HEK293 (cell line): ENCODE measurements at regions not wholly inside any gene's neighbourhood (a gene's known extent, or its start where the extent isn't known, plus 50 kb on each side); places are given as distances from the start of the nearest gene placed in this dataset.

ENCODE experiments used
- CTCF ChIA-PET: fragments of 350-600 bp; formaldehyde crosslinking; extraction: SDS; loops from one replicate; lab custom pipeline; 2021; ENCODE audit warnings: antibody characterized with exemption; lab: Yijun Ruan, JAX
- POLR2A ChIA-PET: fragments of 300-600 bp; formaldehyde crosslinking; extraction: SDS; loops from one replicate; lab custom pipeline; 2020; ENCODE audit warnings: antibody characterized with exemption, inconsistent platforms; lab: Yijun Ruan, JAX
- H3K27ac ChIP-seq: fragments of 200-500 bp; sonication (Bioruptor generic); 2 replicates; pipeline ENCODE4 v1.5.1; 2014; ENCODE audit warnings: low read depth, low read length, control low read depth, inconsistent platforms; ENCODE audit errors: extremely low read depth
- H3K36me3 ChIP-seq, 2 experiments: fragments of 200-500 bp in 1 of 2; sonication (Bioruptor generic) in 1 of 2; 1 replicate in 1 of 2; 2 replicates in 1 of 2; pipeline ENCODE4 v1.5.1; 2014 to 2017; ENCODE audit warnings: inconsistent platforms in 2 of 2, low read length in 2 of 2; ENCODE audit not compliant: control insufficient read depth in 2 of 2, insufficient read depth in 1 of 2
- H3K4me1 ChIP-seq: fragments of 200-500 bp; sonication (Bioruptor generic); 2 replicates; pipeline ENCODE4 v1.5.1; 2014; ENCODE audit warnings: mild to moderate bottlenecking, low read length, inconsistent platforms; ENCODE audit not compliant: control insufficient read depth, insufficient read depth
- H3K4me3 ChIP-seq: 2 replicates; pipeline ENCODE4 v1.5.1; 2011; ENCODE audit warnings: low read depth, mild to moderate bottlenecking, control low read depth, low read length, moderate library complexity
- H3K9me3 ChIP-seq: fragments of 200-500 bp; sonication (Bioruptor generic); 2 replicates; pipeline ENCODE4 v1.5.1; 2014; ENCODE audit warnings: low read depth, low read length, inconsistent platforms; ENCODE audit not compliant: control insufficient read depth, insufficient read depth
- ATF2 ChIP-seq: fragments of 450-650 bp; formaldehyde crosslinking; IDR thresholded peaks from 2 replicates; pipeline ENCODE4 v1.5.1; 2016; ENCODE audit warnings: missing biosample characterization, missing genetic modification characterization, low read depth
- GFI1B ChIP-seq: fragments of 450-650 bp; formaldehyde crosslinking; IDR thresholded peaks from 2 replicates; pipeline ENCODE4 v1.5.1; 2016; ENCODE audit warnings: missing biosample characterization, missing genetic modification characterization
- MEIS1 ChIP-seq: sonication (generic); formaldehyde crosslinking; IDR thresholded peaks from 2 replicates; pipeline ENCODE4 v1.8.1; 2022; ENCODE audit warnings: missing genetic modification reagents, mild to moderate bottlenecking, borderline replicate concordance
- OSR2 ChIP-seq: fragments of 450-650 bp; formaldehyde crosslinking; IDR thresholded peaks from 2 replicates; pipeline ENCODE4 v1.5.1; 2016; ENCODE audit warnings: missing biosample characterization, missing genetic modification characterization
- SCRT1 ChIP-seq: fragments of 450-650 bp; formaldehyde crosslinking; IDR thresholded peaks from 2 replicates; pipeline ENCODE4 v1.5.1; 2016; ENCODE audit warnings: missing biosample characterization, missing genetic modification characterization, borderline replicate concordance
- SP3 ChIP-seq: fragments of 450-650 bp; formaldehyde crosslinking; IDR thresholded peaks from 2 replicates; pipeline ENCODE4 v1.5.1; 2016; ENCODE audit warnings: missing biosample characterization, missing genetic modification characterization
- ZBTB11 ChIP-seq: fragments of 450-650 bp; formaldehyde crosslinking; conservative IDR thresholded peaks from 2 replicates; pipeline ENCODE4 v1.5.1; 2016; ENCODE audit warnings: low read depth, missing biosample characterization, missing genetic modification characterization
- ZNF121 ChIP-seq: fragments of 450-650 bp; formaldehyde crosslinking; IDR thresholded peaks from 2 replicates; pipeline ENCODE4 v1.5.1; 2016; ENCODE audit warnings: missing biosample characterization, missing genetic modification characterization
- ZNF174 ChIP-seq: fragments of 450-650 bp; formaldehyde crosslinking; IDR thresholded peaks from 2 replicates; pipeline ENCODE4 v1.5.0; 2017; ENCODE audit warnings: missing biosample characterization, mild to moderate bottlenecking, missing genetic modification characterization
- ZNF24 ChIP-seq: fragments of 450-650 bp; formaldehyde crosslinking; IDR thresholded peaks from 2 replicates; pipeline ENCODE4 v1.5.1; 2016; ENCODE audit warnings: missing biosample characterization, missing genetic modification characterization
- ZNF280C ChIP-seq: fragments of 450-650 bp; formaldehyde crosslinking; IDR thresholded peaks from 2 replicates; pipeline ENCODE4 v1.5.1; 2016; ENCODE audit warnings: missing biosample characterization, missing genetic modification characterization
- ZNF311 ChIP-seq: fragments of 450-650 bp; formaldehyde crosslinking; IDR thresholded peaks from 2 replicates; pipeline ENCODE4 v1.5.1; 2017; ENCODE audit warnings: missing biosample characterization, missing genetic modification characterization, borderline replicate concordance
- ZNF513 ChIP-seq: fragments of 450-650 bp; IDR thresholded peaks from 2 replicates; pipeline ENCODE4 v1.5.1; 2018; ENCODE audit warnings: missing biosample characterization, missing genetic modification characterization
- ZNF561 ChIP-seq: fragments of 450-650 bp; IDR thresholded peaks from 2 replicates; pipeline ENCODE4 v1.5.1; 2018; ENCODE audit warnings: missing biosample characterization, missing genetic modification characterization, borderline replicate concordance
- ZNF596 ChIP-seq: fragments of 450-650 bp; IDR thresholded peaks from 2 replicates; pipeline ENCODE4 v1.5.0; 2018; ENCODE audit warnings: missing biosample characterization, mild to moderate bottlenecking, missing genetic modification characterization, moderate library complexity
- ZNF621 ChIP-seq: fragments of 450-650 bp; formaldehyde crosslinking; IDR thresholded peaks from 2 replicates; pipeline ENCODE4 v1.5.1; 2017; ENCODE audit warnings: missing biosample characterization, missing genetic modification characterization
- ZNF623 ChIP-seq: fragments of 450-650 bp; formaldehyde crosslinking; IDR thresholded peaks from 2 replicates; pipeline ENCODE4 v1.5.1; 2016; ENCODE audit warnings: missing biosample characterization, missing genetic modification characterization
- ZNF660 ChIP-seq: fragments of 450-650 bp; IDR thresholded peaks from 2 replicates; pipeline ENCODE4 v1.5.1; 2018; ENCODE audit warnings: missing biosample characterization, mild to moderate bottlenecking, missing genetic modification characterization
- ZNF701 ChIP-seq: fragments of 450-650 bp; formaldehyde crosslinking; IDR thresholded peaks from 2 replicates; pipeline ENCODE4 v1.5.1; 2016; ENCODE audit warnings: missing biosample characterization, missing genetic modification characterization
- ZNF747 ChIP-seq: fragments of 450-650 bp; formaldehyde crosslinking; IDR thresholded peaks from 2 replicates; pipeline ENCODE4 v1.5.1; 2016; ENCODE audit warnings: missing biosample characterization, missing genetic modification characterization
- ZNF843 ChIP-seq: fragments of 450-650 bp; formaldehyde crosslinking; IDR thresholded peaks from 2 replicates; pipeline ENCODE4 v1.5.1; 2016; ENCODE audit warnings: missing biosample characterization, missing genetic modification characterization
- ZSCAN16 ChIP-seq: fragments of 450-650 bp; formaldehyde crosslinking; IDR thresholded peaks from 2 replicates; pipeline ENCODE4 v1.5.1; 2016; ENCODE audit warnings: missing biosample characterization, missing genetic modification characterization
- ZSCAN23 ChIP-seq: fragments of 450-650 bp; formaldehyde crosslinking; IDR thresholded peaks from 2 replicates; pipeline ENCODE4 v1.5.1; 2016; ENCODE audit warnings: missing biosample characterization, missing genetic modification characterization

DNA sequence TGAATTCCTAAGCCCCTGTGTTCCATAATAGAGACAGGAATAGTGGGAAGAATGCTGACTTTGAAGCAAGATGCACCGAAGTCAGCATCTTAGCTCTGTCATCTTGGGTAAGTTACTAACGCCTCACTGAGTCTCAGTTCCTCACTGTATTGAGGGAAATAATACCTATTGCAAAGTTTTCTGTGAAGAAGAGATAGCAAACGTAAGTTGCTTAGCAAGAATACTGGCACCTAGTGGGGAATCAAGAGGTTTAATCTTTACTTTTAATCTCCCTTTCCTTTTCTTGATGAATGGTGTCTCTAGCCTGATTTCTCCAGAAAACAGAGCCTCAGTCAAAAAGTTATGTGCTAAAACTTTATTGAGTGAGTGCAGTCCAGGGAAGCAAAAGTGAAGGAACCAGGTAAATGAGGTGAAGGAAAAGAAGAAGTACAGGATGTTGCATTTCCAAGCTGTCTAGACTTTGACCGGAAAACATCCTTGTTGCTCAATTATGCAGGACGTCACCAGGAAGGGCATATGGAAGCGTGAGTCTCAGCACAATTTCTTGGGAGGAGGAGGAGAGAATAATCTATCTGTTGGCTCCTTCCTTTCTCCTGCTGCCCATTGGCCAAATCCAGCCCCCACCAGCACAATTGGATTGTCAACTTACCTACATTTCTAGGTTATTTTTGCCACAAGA lies 210.0 kb downstream of the B3GLCT start:
- no peaks in the 10 kb centered on the region; the same call in 1 of the 2 replicates for H3K4me1 ChIP-seq
- no peak overlapping the region for H3K27ac ChIP-seq
- no peak overlapping the region for H3K4me3 ChIP-seq
- TF ChIP-seq ZNF561 (tag by site-specific recombination), result no peak
- 0 out of 2 replicates have a peak, but pooled peaks have one; percentile 0 for TF ChIP-seq ZNF660 (tag by site-specific recombination)
- ChIA-PET CTCF (interaction anchor here (0.8 to 3.1 kb wide), 3 partner anchors 15 to 173 kb away, joined by 3 to 13 read pairs (median 4); no protein-coding TSS in a partner anchor), POLR2A (no interaction called here)
- no peaks in the 10 kb centered on the region for H3K9me3 ChIP-seq
- no peaks in the 10 kb centered on the region for H3K36me3 ChIP-seq

GRCh38 chr13:31413516-31413915 lies 213.7 kb downstream of the B3GLCT start:
- TF ChIP-seq ZNF747 (no peak), ZNF621 (tag by site-specific recombination) (no peak), GFI1B (no peak), MEIS1 (CRISPR knock-in tag) (no peak), SCRT1 (tag by site-specific recombination) (no peak), ZSCAN16 (tag by site-specific recombination) (no peak), ZNF174 (tag by site-specific recombination) (no peak), ZNF280C (no peak), ZNF513 (no peak), SP3 (tag by site-specific recombination) (no peak), ZSCAN23 (tag by site-specific recombination) (no peak), ZNF596 (tag by site-specific recombination) (no peak)
- TF ChIP-seq, all 188 proteins: peak for 0

DNA sequence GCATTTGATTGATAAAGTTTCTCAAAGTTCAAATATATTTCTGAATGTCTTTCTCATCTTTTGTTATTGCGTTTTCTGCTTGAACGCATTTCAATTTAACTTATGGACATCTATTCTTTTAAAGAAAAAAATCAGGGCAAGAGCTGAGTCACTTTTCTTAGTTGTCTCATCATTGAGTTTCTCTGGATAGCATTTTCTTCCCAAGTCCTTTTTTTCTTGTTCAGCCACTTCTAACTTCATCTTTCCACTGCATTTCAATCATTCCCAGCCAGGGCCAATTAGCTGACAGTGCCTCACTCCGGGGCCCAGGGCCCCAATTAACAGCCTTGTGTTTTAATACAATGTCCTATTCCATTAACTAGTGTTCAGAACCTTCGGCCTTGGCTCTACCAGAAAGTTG lies 216.3 kb downstream of the B3GLCT start:
- CTCF ChIA-PET, result interaction anchor here (2.6 kb wide), 1 partner anchor 8 kb away, joined by 9 read pairs; no protein-coding TSS in a partner anchor
- no peak overlapping the region for H3K27ac ChIP-seq
- TF ChIP-seq SP3 (tag by site-specific recombination) (no peak), ZNF121 (tag by site-specific recombination) (no peak), ZNF623 (tag by site-specific recombination) (no peak), ZNF311 (tag by site-specific recombination) (no peak), ZNF701 (no peak), ATF2 (tag by site-specific recombination) (no peak), OSR2 (no peak), ZBTB11 (tag by site-specific recombination) (no peak), ZNF843 (tag by site-specific recombination) (no peak), ZNF174 (tag by site-specific recombination) (no peak), ZNF24 (tag by site-specific recombination) (no peak)
- TF ChIP-seq, all 188 proteins: peak for 0
- POLR2A ChIA-PET, result no interaction called here
- no peaks in the 10 kb centered on the region for H3K4me1 ChIP-seq
- H3K4me3 ChIP-seq, result no peak overlapping the region
- no peaks in the 10 kb centered on the region for H3K9me3 ChIP-seq
- no peaks in the 10 kb centered on the region for H3K36me3 ChIP-seq

More at GRCh38 chr13:31413516-31413915, 213.7 kb downstream of the B3GLCT start:
- H3K9me3 ChIP-seq, result no peaks in the 10 kb centered on the region
- CTCF ChIA-PET, result interaction anchor here (0.8 to 2.6 kb wide), 2 partner anchors 11 to 177 kb away, joined by 4 to 9 read pairs; no protein-coding TSS in a partner anchor
- no peak overlapping the region for H3K4me3 ChIP-seq
- H3K27ac ChIP-seq, result no peak overlapping the region
- POLR2A ChIA-PET, result no interaction called here
- H3K4me1 ChIP-seq, result no peaks in the 10 kb centered on the region; the same call in 1 of the 2 replicates
- no peaks in the 10 kb centered on the region for H3K36me3 ChIP-seq
